ENCODE measurements at regions not wholly inside any gene's neighbourhood (a gene's known extent, or its start where the extent isn't known, plus 50 kb on each side); places are given as distances from the start of the nearest gene placed in this dataset.

GRCh38 chr7:155375337-155376277 is 77.9 kb downstream of the INSIG1 start:
- no TSS peak for BruUV-seq (replicated peaks)
- no peak for FAIRE-seq
- no peak for TF ChIP-seq CTCF (IDR thresholded peaks at IDR 0.05; ENCODE audit: extremely low read depth in 1 of 2, insufficient read depth in 1 of 2, low read depth in 1 of 2, low read length in 2 of 2)
- no peak for TF ChIP-seq MYC (IDR thresholded peaks at IDR 0.05; ENCODE audit: low read depth, low read length)
- Histone ChIP-seq H3K9me3 (replicated peaks; ENCODE audit: control insufficient read depth, insufficient read depth, low read length) (no peaks in the 10 kb centered on the region), H4K20me1 (replicated peaks; ENCODE audit: control insufficient read depth, extremely low read depth, insufficient read depth, low read length) (no peaks in the 10 kb centered on the region), H3K4me3 (replicated peaks in 1 of 3; ENCODE audit: insufficient read depth in 1 of 3, low read depth in 1 of 3, low read length in 3 of 3) (no peak overlapping the region), H3K79me2 (ENCODE audit: control insufficient read depth, insufficient read depth, low read length) (no peaks in the 10 kb centered on the region), H3K4me2 (ENCODE audit: insufficient read depth, low read length) (no peak overlapping the region), H3K36me3 (ENCODE audit: control insufficient read depth in 2 of 2, extremely low read depth in 1 of 2, insufficient read depth in 2 of 2, low read length in 2 of 2) (no peaks in the 10 kb centered on the region), H3K9ac (replicated peaks; ENCODE audit: extremely low read depth, insufficient read depth, low read length) (no peak overlapping the region), H3K4me1 (ENCODE audit: control insufficient read depth, extremely low read depth, insufficient read depth, low read length) (peaks cover 4% of the 10 kb centered on the region), H3K27ac (ENCODE audit: insufficient read depth, low read depth, low read length) (no peak overlapping the region), H3K9me1 (replicated peaks; ENCODE audit: control insufficient read depth, extremely low read depth, insufficient read depth, low read length) (no peaks in the 10 kb centered on the region), H2AFZ (ENCODE audit: low read depth, low read length) (no peak overlapping the region), H3K27me3 (ENCODE audit: control insufficient read depth in 2 of 2, insufficient read depth in 2 of 2, low read length in 2 of 2) (peaks cover 91 to 98% of the 10 kb centered on the region in 2 experiments)
- intact Hi-C loops (cut with micrococcal nuclease) (loop anchor here (5.0 kb wide), 1 partner anchor 82 kb away; the partner anchor contains the start of gene EN2), dilution Hi-C loops (cut with MboI; ENCODE audit: extremely low pct_ligation_motif_present, low sequenced_read_pairs) (no loop called here)
- POLR2A ChIA-PET = no interaction called here
- CTCF ChIA-PET = interaction anchor here (0.8 kb wide), 1 partner anchor 19 kb away, joined by 3 read pairs; no protein-coding TSS in a partner anchor
- DNase-seq (ENCODE audit: low read depth, low spot score) = no peak
